NCI-H82 treated with DMSO at 0.1 percent for 48 hours (cell line): ENCODE measurements at regions not wholly inside any gene's neighbourhood (a gene's known extent, or its start where the extent isn't known, plus 50 kb on each side); places are given as distances from the start of the nearest gene placed in this dataset.
"Not testable (repeated sequence)": the region's sequence is repeated elsewhere in the genome, so short reads cannot be mapped to it uniquely, and the experiment has no call there.

Source experiments
- DNase-seq: peaks from one replicate; lab custom pipeline; 2025; ENCODE audit not compliant: unreplicated experiment; lab: John Stamatoyannopoulos, UW

- DNase-seq, result no peak
Observed at GRCh38 chr5:158226496-158226895, 367.6 kb upstream of the CLINT1 start.

DNA sequence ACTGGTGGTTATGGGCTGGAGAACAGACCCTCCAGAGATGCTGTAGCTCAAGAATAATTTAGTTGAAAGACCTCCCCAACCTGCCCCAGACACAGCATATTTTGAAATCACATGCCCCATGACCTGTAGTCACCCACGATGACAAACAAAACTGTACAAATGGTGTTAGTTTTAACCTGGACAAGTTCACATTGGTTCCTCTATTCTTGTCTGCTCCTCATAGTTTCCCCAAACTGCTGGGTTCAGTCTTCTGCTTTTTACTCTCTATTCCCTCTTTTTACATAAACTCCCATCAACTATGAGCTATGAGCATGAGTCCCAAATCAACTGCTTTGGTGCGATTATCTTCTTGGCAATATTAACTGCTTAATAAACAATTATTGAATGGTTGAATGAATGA, 365.3 kb upstream of the CLINT1 start:
- no peak for DNase-seq

GRCh38 chr5:158223054-158223600, 364.2 kb upstream of the CLINT1 start:
- no peak for DNase-seq

- DNase-seq, result no peak
Observed at GRCh38 chr5:158212917-158213316, 354.0 kb upstream of the CLINT1 start.

GRCh38 chr5:158212237-158212636, 353.3 kb upstream of the CLINT1 start:
- DNase-seq, result no peak

DNA sequence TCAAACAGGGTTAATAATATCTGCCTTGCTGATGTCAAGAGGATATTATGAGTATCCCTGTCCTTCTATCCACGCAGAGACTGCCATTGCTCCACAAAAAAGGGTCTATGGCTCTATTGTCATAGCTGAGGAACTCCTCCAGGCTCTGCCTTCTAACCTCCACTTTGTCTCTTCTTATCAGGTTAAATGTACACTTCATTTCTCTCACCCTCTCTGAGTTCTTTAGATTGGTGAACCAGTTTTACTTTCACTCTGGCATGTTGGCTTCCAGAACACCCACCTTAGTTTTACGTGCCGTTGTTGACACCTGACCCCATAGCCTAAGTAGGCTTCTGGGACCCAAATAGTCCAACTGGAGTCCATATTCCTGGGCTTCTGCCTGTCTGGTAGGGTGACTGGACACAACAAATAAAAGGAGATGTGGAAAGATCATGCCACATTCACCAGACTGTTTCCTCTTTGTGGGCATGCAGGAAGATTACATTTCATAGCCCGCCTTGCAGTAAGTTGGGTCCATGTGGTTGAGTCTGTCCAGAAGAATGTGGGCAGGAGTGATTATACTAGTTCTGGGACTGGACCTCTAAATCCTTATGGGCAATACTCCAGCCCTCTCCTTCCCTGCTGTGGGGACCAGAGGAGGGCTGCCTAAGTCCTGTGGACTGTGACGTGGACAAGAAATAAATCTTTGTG, 350.4 kb upstream of the CLINT1 start:
- DNase-seq, result no peak

DNA sequence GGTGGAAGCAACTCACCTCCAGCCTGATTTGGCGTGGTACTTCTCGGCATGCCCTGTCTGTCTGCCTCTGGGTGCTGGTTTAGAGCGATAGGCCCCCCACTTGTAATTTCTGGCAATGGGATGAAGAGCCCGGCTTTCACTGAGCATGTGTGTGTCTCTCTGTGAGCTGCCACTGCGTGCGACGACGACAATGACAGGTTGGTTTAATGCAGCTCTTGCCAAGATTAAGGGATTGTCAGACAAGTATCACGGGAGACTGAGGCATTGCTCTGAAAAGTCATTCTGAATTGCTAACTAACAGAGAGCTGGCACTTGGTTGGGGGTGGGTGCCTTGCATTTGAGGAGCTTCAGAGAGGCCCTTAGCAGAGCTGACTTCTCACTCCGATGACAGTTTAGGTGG, 348.8 kb upstream of the CLINT1 start:
- DNase-seq, result no peak

DNA sequence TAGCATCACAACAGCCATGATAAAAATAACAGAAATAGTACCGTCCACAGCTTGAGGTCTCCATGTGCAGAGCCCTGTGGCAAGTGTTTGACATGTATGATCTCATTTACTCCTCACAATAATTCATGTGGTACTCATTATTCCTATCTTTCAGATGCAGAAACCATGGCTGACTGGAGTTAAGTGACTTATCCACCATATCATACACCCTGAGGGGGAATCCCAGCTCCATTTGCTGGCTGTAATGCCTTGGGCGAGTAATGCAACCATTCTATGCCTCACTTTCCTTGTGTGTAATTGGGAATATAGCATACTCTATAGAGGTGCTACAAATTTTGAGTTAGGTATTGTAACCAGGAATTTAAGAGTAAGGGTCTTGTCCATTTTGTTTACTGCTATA, 347.0 kb upstream of the CLINT1 start:
- DNase-seq, result no peak

- no peak for DNase-seq
Observed at GRCh38 chr5:158203261-158203660, 344.3 kb upstream of the CLINT1 start.

- no peak for DNase-seq
Observed at GRCh38 chr5:158202801-158203200, 343.9 kb upstream of the CLINT1 start.

DNA sequence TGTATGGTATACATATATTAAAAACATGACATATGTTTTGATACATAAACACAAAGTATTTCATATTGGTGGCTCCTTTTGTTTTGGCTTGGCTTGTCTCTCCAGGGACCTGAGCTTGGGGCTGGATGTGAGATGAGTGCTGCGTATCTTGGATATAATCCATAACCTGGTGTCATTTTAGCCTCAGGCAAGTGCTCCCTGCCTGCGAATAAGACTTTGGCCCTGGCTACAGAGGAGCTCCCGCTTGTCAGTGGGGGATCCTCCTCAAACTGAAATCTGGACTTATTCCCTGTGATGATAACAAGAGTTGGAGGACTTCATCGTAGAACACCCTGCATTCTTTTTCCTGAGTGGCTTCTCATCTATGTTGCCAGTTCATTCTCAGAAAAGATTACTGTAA, 341.7 kb upstream of the CLINT1 start:
- DNase-seq, result no peak

DNA sequence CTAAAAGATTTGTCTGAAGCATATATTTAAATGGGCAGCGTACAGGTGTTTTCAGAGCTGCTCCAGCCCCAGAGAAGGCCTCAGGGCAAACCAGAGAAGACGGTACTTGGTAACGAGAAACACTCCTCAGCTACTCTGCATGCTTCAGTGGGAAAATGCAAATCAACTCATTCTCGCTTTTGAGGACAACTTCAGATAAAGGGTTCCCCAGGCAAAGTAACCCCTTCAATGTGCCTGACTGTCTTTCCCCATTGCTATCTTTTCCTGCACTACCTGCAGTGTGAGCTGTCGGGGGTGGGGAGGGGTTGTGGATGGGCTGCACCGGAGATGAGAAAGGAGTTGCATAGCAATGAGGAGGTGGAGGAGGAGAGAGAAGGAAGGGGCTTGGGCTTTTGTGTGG, 339.7 kb upstream of the CLINT1 start:
- no peak for DNase-seq

DNA sequence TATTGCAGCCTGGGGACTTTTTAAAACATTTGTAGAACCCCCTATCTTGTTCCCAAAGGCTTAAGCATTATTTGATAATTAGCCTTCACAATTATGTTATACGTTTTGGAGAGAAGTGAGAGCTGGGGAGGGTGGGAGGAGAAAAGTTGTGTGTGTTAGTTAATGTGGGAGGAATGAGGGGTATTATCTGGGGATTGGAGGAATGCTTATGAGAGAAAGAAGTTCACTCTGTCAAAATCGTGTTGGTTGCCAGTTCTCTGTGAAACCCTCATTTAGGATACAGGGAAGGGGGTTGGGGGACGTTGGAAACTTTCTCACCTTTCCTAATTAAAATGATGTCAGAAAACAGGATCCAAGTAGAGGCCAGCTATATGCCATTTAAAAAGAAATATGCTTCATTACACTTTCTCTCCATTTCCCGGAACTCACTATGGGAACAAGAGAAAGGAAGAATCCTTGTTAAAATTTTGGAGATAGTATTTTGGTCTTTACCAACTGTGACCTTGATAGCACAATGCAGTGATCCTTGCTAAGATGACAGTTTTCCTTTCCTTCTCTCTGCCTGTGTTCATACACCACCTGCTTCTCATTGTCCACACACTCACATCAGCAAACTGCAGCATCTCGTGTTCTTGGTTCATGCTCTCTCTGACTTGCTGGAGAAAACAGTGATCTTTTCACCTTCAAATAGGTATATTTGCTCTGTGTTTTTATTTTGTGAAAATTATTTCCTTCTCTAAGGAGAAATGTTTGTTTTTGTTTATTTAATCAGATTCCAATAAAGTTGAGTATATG, 336.7 kb upstream of the CLINT1 start:
- DNase-seq, result no peak

DNA sequence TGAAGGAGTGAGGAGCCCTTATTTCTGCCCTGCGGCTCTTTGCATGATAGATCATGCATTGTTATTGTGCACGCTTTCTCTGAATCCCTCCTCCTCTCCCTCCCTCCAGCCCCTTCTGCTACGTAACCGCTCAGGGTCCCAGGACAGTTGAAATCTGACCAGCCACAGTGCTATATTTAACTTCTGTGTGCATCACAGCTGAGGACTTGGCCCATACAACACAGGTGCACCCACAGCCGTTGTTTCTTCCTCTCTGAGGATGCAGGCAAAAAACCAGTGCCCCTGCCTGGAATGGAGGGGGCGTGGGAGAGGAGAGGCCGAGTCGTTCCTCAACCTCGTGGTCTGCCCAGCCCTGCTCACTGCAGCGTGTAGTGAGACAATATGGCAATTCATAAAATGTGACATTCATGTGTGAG, 335.6 kb upstream of the CLINT1 start:
- DNase-seq, result no peak

DNA sequence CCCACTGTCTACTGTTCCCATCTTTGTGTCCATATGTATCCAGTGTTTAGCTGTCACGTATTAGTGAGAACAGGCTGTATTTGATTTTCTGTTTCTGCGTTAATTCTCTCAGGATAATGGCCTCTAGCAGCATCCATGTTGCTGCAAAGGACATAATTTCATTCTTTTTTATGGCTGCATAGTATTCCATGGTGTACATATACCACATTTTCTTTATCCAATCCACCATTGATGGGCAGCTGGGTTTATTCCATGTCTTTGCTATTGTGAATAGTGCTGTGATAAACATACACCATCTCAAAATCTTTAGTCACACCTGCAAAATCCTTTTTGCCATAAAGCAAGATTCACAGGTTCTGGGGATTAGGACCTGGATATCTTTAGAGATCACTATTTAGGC, 334.4 kb upstream of the CLINT1 start:
- not testable (repeated sequence) for DNase-seq

DNA sequence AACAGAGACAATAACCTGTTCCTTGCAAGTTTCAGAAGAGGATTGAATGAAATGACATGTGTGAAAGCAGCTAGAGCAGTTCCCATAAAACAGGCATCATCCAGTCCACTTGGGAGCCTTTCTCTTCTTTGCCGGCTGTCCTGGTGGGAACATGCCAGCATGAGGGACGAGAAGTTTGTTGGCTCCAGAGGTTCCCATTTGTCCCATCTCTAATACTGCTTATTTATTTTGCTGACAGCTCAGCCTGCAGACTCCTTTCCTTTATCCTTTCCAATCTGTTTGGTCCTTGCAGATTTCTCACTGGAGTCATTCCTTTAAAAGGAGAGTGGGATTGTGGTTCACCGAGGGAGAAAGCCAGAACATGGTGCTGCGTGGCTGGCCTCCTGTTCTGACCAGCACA, 321.5 kb upstream of the CLINT1 start:
- no peak for DNase-seq

GRCh38 chr5:158179271-158179670, 320.3 kb upstream of the CLINT1 start:
- no peak for DNase-seq

GRCh38 chr5:158178535-158178934, 319.6 kb upstream of the CLINT1 start:
- no peak for DNase-seq

DNA sequence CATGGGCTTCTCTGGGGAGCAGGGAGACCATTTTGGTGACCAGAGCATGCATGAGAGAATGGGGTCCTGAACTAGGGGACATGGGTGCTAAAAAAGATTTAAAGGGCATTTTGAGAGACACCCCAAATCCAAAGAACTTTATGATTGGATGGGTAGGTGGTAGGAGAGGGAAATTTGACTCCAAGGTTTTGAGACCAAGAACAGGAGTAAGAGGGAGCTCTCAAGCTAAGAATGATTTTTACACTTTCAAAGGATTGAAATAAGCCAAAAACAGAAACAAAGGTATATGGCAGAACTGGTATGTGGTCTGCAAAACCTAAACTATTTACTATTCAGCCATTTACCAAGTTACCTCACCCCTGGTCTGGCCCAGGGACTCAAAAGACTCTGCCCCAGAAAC, 318.2 kb upstream of the CLINT1 start:
- DNase-seq, result no peak

DNA sequence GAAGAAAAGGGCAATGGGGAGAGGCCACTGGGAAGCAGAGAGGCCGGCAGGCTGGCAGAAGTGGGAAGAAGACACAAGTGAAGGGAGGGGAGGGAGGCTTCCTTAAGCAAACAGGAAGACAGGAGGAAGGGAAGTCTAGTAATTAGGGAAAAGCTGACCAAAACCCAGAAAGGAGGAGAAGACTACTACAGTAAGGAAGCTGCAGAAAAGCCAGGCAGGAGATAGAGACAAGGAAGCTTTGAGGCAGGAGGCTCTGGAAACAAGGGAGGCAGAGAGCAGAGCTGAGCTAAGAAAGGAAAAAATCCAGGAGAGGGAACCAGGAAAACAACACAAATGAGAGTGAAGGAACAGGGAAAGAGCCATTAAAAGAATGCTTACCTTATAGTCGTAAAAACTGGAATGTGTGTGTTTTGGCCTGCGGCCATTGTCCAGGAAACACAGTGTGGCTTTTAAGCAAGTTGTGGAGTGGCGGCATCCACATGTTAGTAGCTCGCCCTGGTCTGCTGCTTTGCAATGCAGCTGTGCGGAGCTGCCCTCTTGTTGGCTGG, 317.1 kb upstream of the CLINT1 start:
- DNase-seq, result no peak

GRCh38 chr5:158174918-158175851, 316.2 kb upstream of the CLINT1 start:
- DNase-seq, result peak; percentile 51
